A673 (cell line): ENCODE measurements at regions not wholly inside any gene's neighbourhood (a gene's known extent, or its start where the extent isn't known, plus 50 kb on each side); places are given as distances from the start of the nearest gene placed in this dataset.

Source experiments
- EZH2 ChIP-seq: fragments of 200-600 bp; sonication (generic); IDR thresholded peaks from 2 replicates; pipeline ENCODE4 v1.6.1; 2017; ENCODE audit warnings: borderline replicate concordance, low read depth, mild to moderate bottlenecking, mixed read lengths, antibody characterized with exemption, low read length; ENCODE audit not compliant: poor library complexity, severe bottlenecking
- TF ChIP-seq, protein P1 (sequence below): fragments of 300-800, 200-600 bp; sonication (generic); conservative IDR thresholded peaks from 2 replicates; pipeline ENCODE4 v1.5.1; 2017; ENCODE audit warnings: low read depth, mild to moderate bottlenecking, antibody characterized with exemption, low read length, moderate library complexity, mixed read lengths

DNA sequence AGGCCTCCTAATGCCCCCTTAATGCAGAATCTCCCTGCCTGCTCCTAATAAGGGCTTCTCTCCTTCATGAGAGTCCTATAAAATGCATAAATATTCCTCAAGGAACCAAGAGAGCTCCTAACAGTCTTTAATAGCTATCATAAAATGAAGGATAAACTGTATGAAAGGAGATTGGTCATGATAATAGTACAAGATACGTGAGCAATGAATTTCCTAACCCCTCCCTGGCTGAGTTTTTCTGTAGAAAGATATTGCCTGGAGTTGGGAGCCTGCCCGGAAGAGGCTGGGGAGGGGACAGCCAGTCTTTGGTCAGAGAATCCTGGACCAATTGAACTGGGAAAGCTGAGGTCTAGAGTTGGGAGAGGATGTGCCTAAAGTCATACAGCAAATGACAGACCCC lies 321.9 kb upstream of the CDH5 start:
- no peak for TF ChIP-seq EZH2
- TF ChIP-seq, protein P1, sequence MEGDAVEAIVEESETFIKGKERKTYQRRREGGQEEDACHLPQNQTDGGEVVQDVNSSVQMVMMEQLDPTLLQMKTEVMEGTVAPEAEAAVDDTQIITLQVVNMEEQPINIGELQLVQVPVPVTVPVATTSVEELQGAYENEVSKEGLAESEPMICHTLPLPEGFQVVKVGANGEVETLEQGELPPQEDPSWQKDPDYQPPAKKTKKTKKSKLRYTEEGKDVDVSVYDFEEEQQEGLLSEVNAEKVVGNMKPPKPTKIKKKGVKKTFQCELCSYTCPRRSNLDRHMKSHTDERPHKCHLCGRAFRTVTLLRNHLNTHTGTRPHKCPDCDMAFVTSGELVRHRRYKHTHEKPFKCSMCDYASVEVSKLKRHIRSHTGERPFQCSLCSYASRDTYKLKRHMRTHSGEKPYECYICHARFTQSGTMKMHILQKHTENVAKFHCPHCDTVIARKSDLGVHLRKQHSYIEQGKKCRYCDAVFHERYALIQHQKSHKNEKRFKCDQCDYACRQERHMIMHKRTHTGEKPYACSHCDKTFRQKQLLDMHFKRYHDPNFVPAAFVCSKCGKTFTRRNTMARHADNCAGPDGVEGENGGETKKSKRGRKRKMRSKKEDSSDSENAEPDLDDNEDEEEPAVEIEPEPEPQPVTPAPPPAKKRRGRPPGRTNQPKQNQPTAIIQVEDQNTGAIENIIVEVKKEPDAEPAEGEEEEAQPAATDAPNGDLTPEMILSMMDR: no peak
